MG63 (cell line): ENCODE measurements at regions not wholly inside any gene's neighbourhood (a gene's known extent, or its start where the extent isn't known, plus 50 kb on each side); places are given as distances from the start of the nearest gene placed in this dataset.
"Not testable (repeated sequence)": the region's sequence is repeated elsewhere in the genome, so short reads cannot be mapped to it uniquely, and the experiment has no call there.

Source experiments
- DNase-seq: peaks from one replicate; pipeline ENCODE4 v3.0.0-alpha.2; 2020
- H3K27me3 ChIP-seq: fragments of 250-450 bp; sonication (Bioruptor Pico); 2 replicates; pipeline ENCODE4 v1.5.1; 2020; ENCODE audit warnings: mild to moderate bottlenecking, moderate library complexity
- H3K36me3 ChIP-seq: fragments of 250-450 bp; sonication (Bioruptor Pico); 2 replicates; pipeline ENCODE4 v1.5.1; 2020; ENCODE audit warnings: mild to moderate bottlenecking, moderate library complexity
- H3K4me3 ChIP-seq: fragments of 250-450 bp; sonication (Bioruptor Pico); 2 replicates; pipeline ENCODE4 v1.5.1; 2020; ENCODE audit warnings: mild to moderate bottlenecking, moderate library complexity
- H3K9me3 ChIP-seq: fragments of 250-450 bp; sonication (Bioruptor Pico); 2 replicates; pipeline ENCODE4 v1.5.1; 2020; ENCODE audit warnings: mild to moderate bottlenecking, moderate library complexity

DNA sequence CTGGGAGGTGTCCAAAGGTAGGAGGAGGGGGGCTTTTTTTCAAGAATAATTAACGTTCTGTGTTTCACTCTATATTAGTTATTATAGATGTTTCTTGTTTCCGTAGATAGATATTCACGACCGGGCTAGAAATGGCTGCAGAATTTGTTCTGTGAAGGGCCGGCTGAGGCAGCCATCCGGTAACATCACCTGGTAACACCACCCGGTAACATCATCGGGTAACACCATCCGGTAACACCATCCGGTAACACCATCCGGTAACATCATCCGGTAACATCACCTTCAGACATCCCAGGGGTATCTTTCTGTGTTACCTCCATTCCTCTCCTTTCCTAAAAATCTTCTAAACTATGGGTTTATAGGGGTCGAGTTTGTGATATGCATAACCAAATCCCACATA lies 1336.7 kb upstream of the TMEM132C start:
- DNase-seq, result no peak
- Histone ChIP-seq H3K9me3 (no peaks in the 10 kb centered on the region), H3K27me3 (no peaks in the 10 kb centered on the region; the same call in 1 of the 2 replicates), H3K4me3 (no peak overlapping the region), H3K36me3 (no peaks in the 10 kb centered on the region)

GRCh38 chr12:126932156-126932555 lies 1334.8 kb upstream of the TMEM132C start:
- DNase-seq, result no peak
- Histone ChIP-seq H3K9me3 (no peaks in the 10 kb centered on the region), H3K27me3 (no peaks in the 10 kb centered on the region), H3K36me3 (no peaks in the 10 kb centered on the region), H3K4me3 (no peak overlapping the region)

GRCh38 chr12:126935435-126935834 lies 1331.5 kb upstream of the TMEM132C start:
- Histone ChIP-seq H3K4me3 (no peak overlapping the region), H3K9me3 (no peaks in the 10 kb centered on the region), H3K36me3 (no peaks in the 10 kb centered on the region), H3K27me3 (no peaks in the 10 kb centered on the region)
- DNase-seq, result no peak

DNA sequence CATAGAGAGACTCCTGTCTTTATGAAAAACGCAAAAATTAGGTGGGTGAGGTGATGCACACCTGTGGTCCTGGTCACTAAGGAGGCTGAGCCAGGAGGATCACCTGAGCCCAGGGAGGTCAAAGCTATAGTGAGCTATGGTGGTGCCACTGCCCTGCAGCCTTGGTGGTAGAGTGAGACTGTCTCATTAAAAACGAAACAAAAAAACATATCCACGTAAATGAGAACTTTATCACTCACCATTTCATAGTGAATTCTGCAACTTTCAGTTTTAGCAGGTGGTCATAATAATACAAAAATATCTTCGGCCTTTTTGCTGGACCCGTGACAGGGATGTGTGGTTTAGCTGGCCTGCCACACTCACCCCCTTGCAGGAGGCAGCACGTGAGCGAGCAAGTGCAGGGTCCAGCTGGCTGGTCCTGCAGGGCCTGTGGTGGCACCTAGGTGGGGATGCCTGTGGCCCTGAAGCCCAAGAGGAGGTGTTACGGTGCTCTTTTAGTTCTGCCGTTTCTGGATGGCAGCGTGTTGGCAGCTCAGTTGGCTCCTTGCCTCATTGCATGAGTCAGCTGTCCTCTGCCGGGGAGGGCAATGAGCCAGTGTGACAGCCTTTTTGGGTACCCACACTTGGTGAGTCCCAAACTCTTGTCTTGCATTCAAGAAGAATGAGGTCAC lies 1330.7 kb upstream of the TMEM132C start:
- no peaks in the 10 kb centered on the region for H3K27me3 ChIP-seq
- H3K9me3 ChIP-seq, result no peaks in the 10 kb centered on the region
- H3K4me3 ChIP-seq, result peak overlapping the region; percentile 24
- H3K36me3 ChIP-seq, result no peaks in the 10 kb centered on the region
- DNase-seq, result peak; percentile 73

DNA sequence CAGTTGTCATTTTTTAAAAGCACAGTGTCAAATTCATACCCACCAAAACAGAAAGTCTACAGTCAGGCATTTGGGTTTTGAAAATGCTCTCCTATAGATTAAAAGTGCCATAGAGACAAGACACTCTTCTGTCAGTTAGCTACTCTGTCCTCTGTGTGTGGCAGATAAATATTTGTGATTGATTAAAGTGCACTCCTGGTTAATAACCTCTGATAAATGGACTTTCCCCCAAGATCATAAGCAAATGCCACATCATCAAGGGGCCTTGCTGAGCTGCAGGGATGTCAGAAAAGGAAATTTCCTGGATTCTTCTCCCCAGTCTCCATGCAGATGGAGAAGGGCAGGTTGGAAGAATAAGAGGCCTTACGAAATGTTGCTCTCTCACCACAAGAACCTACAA lies 1329.5 kb upstream of the TMEM132C start:
- Histone ChIP-seq H3K36me3 (no peaks in the 10 kb centered on the region), H3K27me3 (no peaks in the 10 kb centered on the region), H3K4me3 (no peak overlapping the region), H3K9me3 (no peaks in the 10 kb centered on the region)
- no peak for DNase-seq

GRCh38 chr12:126944684-126945083 lies 1322.3 kb upstream of the TMEM132C start:
- no peak for DNase-seq

DNA sequence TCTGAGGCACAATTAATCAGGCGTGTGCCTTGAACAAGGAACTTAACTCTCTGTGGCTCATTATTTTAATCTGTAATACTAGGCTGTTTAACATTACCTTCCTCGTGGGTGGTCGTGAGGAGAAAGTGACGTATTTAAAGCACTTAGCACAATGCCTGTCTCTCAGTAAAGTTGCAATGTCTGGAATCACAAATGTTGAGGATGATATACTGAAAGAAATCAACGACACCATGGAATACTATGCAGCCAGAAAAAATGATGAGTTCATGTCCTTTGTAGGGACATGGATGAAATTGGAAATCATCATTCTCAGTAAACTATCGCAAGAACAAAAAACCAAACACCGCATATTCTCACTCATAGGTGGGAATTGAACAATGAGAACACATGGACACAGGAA lies 1320.0 kb upstream of the TMEM132C start:
- not testable (repeated sequence) for H3K4me3 ChIP-seq, DNase-seq, H3K27me3 ChIP-seq, H3K36me3 ChIP-seq, H3K9me3 ChIP-seq

More at GRCh38 chr12:126944684-126945083, 1322.3 kb upstream of the TMEM132C start:
- H3K9me3 ChIP-seq, result no peaks in the 10 kb centered on the region
- no peaks in the 10 kb centered on the region for H3K27me3 ChIP-seq
- no peaks in the 10 kb centered on the region for H3K36me3 ChIP-seq
- no peak overlapping the region for H3K4me3 ChIP-seq

DNA sequence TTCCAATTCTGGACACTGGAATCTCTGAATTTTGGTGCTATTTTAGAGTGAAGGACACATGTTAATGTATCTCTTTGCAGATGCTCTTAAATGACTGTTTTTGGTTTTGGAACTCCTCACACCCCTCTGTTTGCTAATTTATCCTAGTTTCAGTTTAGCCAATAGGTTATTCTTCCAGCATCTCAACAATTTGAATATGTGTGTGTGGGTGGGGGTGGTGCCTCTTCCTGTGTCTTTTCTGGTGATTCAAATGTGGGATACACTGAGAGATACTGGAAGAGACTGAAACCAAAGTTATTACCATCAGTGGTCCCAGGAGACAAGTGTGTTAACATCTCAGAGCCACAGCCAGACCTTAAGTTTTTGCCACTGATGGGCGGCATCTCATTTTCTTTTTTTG lies 1317.4 kb upstream of the TMEM132C start:
- no peaks in the 10 kb centered on the region for H3K27me3 ChIP-seq
- H3K36me3 ChIP-seq, result no peaks in the 10 kb centered on the region
- H3K4me3 ChIP-seq, result no peak overlapping the region
- no peak for DNase-seq
- H3K9me3 ChIP-seq, result no peaks in the 10 kb centered on the region

DNA sequence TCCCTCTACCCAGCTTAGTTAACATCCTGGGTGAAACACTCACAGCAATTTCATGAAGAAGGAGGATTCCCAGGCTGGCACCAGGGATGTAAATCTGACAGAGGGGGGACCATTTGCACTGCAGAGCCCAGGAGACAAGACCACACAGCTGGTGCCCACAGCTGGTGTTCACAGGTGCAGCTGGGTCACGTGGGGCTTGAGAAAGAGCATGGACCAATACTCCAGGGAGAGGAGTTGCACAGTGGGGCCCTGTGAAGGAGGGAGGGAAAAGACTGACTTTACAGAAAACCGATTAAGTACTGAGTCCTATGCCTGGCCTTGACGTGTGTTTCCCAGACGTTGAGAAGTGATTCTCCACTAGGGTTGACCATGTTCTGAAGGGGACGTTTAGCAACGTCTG lies 1316.7 kb upstream of the TMEM132C start:
- Histone ChIP-seq H3K4me3 (no peak overlapping the region), H3K36me3 (no peaks in the 10 kb centered on the region), H3K9me3 (no peaks in the 10 kb centered on the region), H3K27me3 (no peaks in the 10 kb centered on the region)
- no peak for DNase-seq

DNA sequence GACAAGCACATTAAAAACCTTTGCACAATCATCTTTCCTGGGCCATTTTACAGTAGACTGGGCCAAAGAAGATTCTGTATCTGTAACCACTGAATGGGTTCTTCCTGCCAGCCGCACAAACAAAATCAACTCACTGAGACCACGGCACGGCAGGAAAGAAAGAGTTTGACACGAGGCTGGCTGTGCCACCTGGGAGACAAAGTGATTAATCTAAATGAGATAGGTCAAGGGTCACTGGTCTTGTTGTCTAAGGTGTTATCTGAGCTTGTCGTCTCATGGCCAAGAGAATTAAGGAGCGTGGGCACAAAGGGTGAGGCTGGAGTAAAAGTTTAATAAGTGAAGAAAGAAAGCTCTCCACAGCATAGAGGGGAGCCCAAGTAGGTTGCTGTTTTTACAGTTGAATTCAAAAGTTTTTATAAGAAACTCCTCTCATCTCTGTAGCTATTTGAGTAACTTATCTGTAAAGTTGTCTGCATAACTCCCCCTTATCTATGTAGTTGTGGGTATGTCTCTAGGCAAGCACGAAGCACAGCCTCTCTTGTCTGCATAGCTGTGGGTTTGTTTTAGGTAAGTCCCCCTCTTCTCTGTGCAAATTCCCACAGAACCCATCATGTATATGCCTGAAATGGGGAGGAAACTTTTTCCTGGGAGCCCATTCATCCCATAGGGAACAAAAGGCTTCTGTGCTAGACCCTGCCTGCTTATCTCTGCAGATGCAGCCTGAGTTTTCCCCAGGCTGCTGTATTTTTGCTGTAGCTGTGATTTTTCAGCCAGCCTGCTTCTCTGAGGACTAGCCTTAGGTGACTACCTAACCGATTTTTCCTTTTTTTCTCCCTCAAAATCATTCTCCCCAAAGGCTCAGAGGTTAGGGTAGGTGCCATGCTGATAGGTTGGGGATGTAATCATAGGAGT lies 1314.6 kb upstream of the TMEM132C start:
- Histone ChIP-seq H3K4me3 (no peak overlapping the region), H3K27me3 (no peaks in the 10 kb centered on the region), H3K9me3 (no peaks in the 10 kb centered on the region), H3K36me3 (no peaks in the 10 kb centered on the region)
- no peak for DNase-seq

- no peaks in the 10 kb centered on the region for H3K27me3 ChIP-seq
Observed at GRCh38 chr12:126953365-126953889, 1313.5 kb upstream of the TMEM132C start.

GRCh38 chr12:126960221-126960620 lies 1306.7 kb upstream of the TMEM132C start:
- H3K27me3 ChIP-seq, result no peaks in the 10 kb centered on the region
- no peaks in the 10 kb centered on the region for H3K36me3 ChIP-seq
- no peaks in the 10 kb centered on the region for H3K9me3 ChIP-seq
- no peak for DNase-seq
- H3K4me3 ChIP-seq, result no peak overlapping the region

More at GRCh38 chr12:126953365-126953889, 1313.5 kb upstream of the TMEM132C start:
- Histone ChIP-seq H3K36me3 (no peaks in the 10 kb centered on the region), H3K4me3 (no peak overlapping the region), H3K9me3 (no peaks in the 10 kb centered on the region)
- no peak for DNase-seq

DNA sequence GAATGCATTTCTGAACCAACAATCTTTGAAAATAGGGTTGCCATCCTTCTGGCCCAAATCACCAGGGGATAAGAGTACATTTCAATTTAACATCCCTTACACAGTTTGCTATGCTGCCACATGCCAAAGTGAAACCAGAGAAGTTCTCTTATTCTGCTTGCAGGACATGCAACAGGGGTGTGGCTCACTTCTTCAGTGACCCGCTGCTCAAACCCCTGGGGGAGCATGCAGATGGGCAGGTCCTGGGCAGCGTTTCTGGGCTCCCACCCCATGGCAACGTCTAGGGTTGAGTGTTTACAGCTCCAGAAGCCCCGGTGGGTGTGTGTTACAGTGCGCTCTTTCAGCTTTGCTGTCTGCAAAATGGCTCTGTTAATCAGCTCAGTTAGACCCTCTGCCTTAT lies 1306.3 kb upstream of the TMEM132C start:
- H3K4me3 ChIP-seq, result no peak overlapping the region
- no peaks in the 10 kb centered on the region for H3K27me3 ChIP-seq
- no peak for DNase-seq
- H3K9me3 ChIP-seq, result no peaks in the 10 kb centered on the region
- H3K36me3 ChIP-seq, result no peaks in the 10 kb centered on the region

- H3K36me3 ChIP-seq, result no peaks in the 10 kb centered on the region
- no peak for DNase-seq
- H3K9me3 ChIP-seq, result no peaks in the 10 kb centered on the region
- no peak overlapping the region for H3K4me3 ChIP-seq
- H3K27me3 ChIP-seq, result no peaks in the 10 kb centered on the region; the same call in 1 of the 2 replicates
Observed at GRCh38 chr12:126963825-126964224, 1303.1 kb upstream of the TMEM132C start.

- Histone ChIP-seq H3K36me3 (no peaks in the 10 kb centered on the region), H3K9me3 (no peaks in the 10 kb centered on the region), H3K27me3 (no peaks in the 10 kb centered on the region; the same call in 1 of the 2 replicates), H3K4me3 (no peak overlapping the region)
- no peak for DNase-seq
Observed at GRCh38 chr12:126966498-126966897, 1300.5 kb upstream of the TMEM132C start.

GRCh38 chr12:126967152-126967551 lies 1299.8 kb upstream of the TMEM132C start:
- no peak for DNase-seq
- H3K4me3 ChIP-seq, result no peak overlapping the region
- H3K36me3 ChIP-seq, result no peaks in the 10 kb centered on the region
- no peaks in the 10 kb centered on the region; the same call in 1 of the 2 replicates for H3K27me3 ChIP-seq
- no peaks in the 10 kb centered on the region for H3K9me3 ChIP-seq

DNA sequence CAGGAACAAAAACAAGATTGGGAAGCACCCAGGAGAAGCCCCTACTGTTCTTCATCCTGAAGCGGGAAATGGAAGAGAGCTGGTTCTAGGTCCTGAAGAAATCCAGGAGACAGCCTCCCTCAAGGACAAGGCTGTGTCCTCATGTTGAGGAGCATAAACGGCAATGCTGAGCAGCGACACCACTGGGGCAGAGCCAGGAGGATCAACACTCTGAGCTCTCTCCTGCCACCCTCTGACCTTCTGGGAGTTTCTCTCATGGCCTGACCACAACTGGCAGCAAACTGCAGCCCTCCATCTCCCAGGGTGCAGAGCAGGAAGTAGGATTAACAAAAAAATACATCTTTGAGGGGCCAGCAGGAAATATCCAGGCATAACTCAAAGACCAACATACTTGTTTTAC lies 1292.2 kb upstream of the TMEM132C start:
- no peaks in the 10 kb centered on the region for H3K27me3 ChIP-seq
- no peaks in the 10 kb centered on the region for H3K9me3 ChIP-seq
- peak; percentile 22 for DNase-seq
- no peak overlapping the region for H3K4me3 ChIP-seq
- H3K36me3 ChIP-seq, result no peaks in the 10 kb centered on the region
